Lung (tissue), 11 donors: ENCODE measurements at regions not wholly inside any gene's neighbourhood (a gene's known extent, or its start where the extent isn't known, plus 50 kb on each side); places are given as distances from the start of the nearest gene placed in this dataset.

Experiments
- ATAC-seq: fragments of 200-7000 bp; cut with Tn5 transposase; one replicate; pipeline ENCODE4 v1.9.1; 2020; ENCODE audit warnings: moderate number of reproducible peaks; ENCODE audit not compliant: insufficient read depth, low FRiP score
- DNase-seq, 3 donors: peaks; one replicate each; pipeline ENCODE4 v3.0.0-alpha.2; 2013 to 2017
- H3K27ac ChIP-seq, 2 donors: one replicate each; pipeline ENCODE4 v1.5.1; 2013; ENCODE audit warnings: mild to moderate bottlenecking in 2 of 2, moderate library complexity in 2 of 2, control low read depth in 1 of 2, inconsistent platforms in 1 of 2, low read depth in 1 of 2, low read length in 1 of 2
- H3K27me3 ChIP-seq, 3 donors: one replicate each; pipeline ENCODE4 v1.5.1; 2013; ENCODE audit warnings: low read length in 2 of 3; ENCODE audit not compliant: control insufficient read depth in 3 of 3, insufficient read depth in 3 of 3
- H3K36me3 ChIP-seq, 4 donors: one replicate each; pipeline ENCODE4 v1.5.1; 2013; ENCODE audit warnings: low read length in 4 of 4, mild to moderate bottlenecking in 1 of 4, moderate library complexity in 1 of 4; ENCODE audit not compliant: control insufficient read depth in 4 of 4, insufficient read depth in 4 of 4
- H3K4me1 ChIP-seq, 5 donors: one replicate each; pipeline ENCODE4 v1.5.1; 2013; ENCODE audit warnings: low read length in 5 of 5, mild to moderate bottlenecking in 2 of 5, moderate library complexity in 1 of 5; ENCODE audit not compliant: control insufficient read depth in 5 of 5, insufficient read depth in 5 of 5
- H3K4me3 ChIP-seq: one replicate; pipeline ENCODE4 v1.5.1; 2013; ENCODE audit warnings: mild to moderate bottlenecking, control low read depth, moderate library complexity
- H3K9ac ChIP-seq, 2 donors: one replicate each; pipeline ENCODE4 v1.5.1; 2013; ENCODE audit warnings: low read length in 2 of 2, control low read depth in 1 of 2; ENCODE audit not compliant: insufficient read depth in 1 of 2
- H3K9me3 ChIP-seq, 4 donors: one replicate each; pipeline ENCODE4 v1.5.1; 2013; ENCODE audit warnings: low read length in 3 of 4, mild to moderate bottlenecking in 1 of 4, moderate library complexity in 1 of 4; ENCODE audit not compliant: control insufficient read depth in 4 of 4, insufficient read depth in 3 of 4
- WGBS, 2 donors: extraction: QIAGEN DNeasy Blood & Tissue Kit; methylation state at CpG; one replicate each; pipeline ENCODE4 v1.1.7; 2013; 5-methylcytosine and 5-hydroxymethylcytosine counted together
- TF ChIP-seq, protein P1 (sequence below): IDR thresholded peaks from 2 replicates; pipeline ENCODE4 v1.5.1; 2012; ENCODE audit warnings: mild to moderate bottlenecking; ENCODE audit errors: control extremely low read depth, extremely low read depth
- donor health status: control.
- donor health status: control.
- donor health status: Bipolar disorder and iron deficiency.
- donor health status: healthy.
- donor health status: DM: yes; HTN: yes; CAD: no.

DNA sequence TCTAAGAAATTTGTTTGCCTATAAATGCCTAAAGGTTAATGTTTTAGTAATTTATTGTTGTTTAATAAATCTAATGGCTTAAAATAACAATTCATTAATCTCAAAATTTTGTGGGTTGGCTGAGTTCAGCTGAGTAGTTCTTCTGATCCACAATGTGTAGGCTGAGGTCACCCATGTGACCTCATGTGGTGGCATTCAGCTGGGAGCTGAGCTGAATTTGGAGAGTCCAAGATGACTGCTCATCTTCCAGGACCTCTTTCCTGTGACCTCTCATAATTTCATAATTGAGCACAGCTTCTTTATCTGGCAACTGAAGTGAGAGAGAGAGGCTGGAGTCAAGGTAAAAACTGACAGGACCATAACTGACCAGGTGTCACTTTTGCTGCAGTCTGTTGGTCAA is 132.4 kb downstream of the TXNL1 start:
- Histone ChIP-seq H3K9me3 (peaks cover 0 to 2% (median 0%) of the 10 kb centered on the region in 4 donors), H3K4me1 (peaks cover 0 to 6% (median 0%) of the 10 kb centered on the region in 5 donors), H3K27ac (no peak overlapping the region), H3K4me3 (no peak overlapping the region), H3K27me3 (no peaks in the 10 kb centered on the region), H3K9ac (no peak overlapping the region), H3K36me3 (no peaks in the 10 kb centered on the region)
- TF ChIP-seq, protein P1, sequence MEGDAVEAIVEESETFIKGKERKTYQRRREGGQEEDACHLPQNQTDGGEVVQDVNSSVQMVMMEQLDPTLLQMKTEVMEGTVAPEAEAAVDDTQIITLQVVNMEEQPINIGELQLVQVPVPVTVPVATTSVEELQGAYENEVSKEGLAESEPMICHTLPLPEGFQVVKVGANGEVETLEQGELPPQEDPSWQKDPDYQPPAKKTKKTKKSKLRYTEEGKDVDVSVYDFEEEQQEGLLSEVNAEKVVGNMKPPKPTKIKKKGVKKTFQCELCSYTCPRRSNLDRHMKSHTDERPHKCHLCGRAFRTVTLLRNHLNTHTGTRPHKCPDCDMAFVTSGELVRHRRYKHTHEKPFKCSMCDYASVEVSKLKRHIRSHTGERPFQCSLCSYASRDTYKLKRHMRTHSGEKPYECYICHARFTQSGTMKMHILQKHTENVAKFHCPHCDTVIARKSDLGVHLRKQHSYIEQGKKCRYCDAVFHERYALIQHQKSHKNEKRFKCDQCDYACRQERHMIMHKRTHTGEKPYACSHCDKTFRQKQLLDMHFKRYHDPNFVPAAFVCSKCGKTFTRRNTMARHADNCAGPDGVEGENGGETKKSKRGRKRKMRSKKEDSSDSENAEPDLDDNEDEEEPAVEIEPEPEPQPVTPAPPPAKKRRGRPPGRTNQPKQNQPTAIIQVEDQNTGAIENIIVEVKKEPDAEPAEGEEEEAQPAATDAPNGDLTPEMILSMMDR, result no peak
- DNase-seq, result no peak
- no peak for ATAC-seq

DNA sequence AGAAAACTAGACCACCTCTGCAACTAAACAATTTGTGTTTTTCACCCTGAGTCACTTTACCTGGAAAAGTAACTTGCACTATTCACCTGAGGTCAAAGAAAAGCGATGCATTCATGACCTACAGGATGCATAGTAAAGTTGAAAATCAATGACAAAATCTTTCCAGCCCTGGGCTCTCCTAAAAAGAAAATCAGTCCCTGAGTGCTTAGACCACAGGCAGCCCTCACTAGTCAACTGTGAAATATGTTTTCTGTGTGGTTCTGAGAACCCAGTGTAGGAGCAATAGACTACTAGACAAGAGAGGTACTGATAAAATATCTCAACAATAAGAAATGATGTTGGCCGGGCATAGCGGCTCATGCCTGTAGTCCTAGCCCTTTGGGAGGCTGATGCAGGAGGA is 133.1 kb downstream of the TXNL1 start:
- Histone ChIP-seq H3K36me3 (no peaks in the 10 kb centered on the region), H3K27me3 (no peaks in the 10 kb centered on the region), H3K27ac (no peak overlapping the region), H3K4me3 (no peak overlapping the region), H3K9ac (no peak overlapping the region), H3K9me3 (peaks cover 0 to 2% (median 0%) of the 10 kb centered on the region in 4 donors), H3K4me1 (peaks cover 0 to 6% (median 0%) of the 10 kb centered on the region in 5 donors)
- no peak for ATAC-seq
- 98 to 100% methylated on average over 3 of the region's 3 CpGs for WGBS, 2 donors
- DNase-seq, result no peak
- TF ChIP-seq, protein P1, result no peak

DNA sequence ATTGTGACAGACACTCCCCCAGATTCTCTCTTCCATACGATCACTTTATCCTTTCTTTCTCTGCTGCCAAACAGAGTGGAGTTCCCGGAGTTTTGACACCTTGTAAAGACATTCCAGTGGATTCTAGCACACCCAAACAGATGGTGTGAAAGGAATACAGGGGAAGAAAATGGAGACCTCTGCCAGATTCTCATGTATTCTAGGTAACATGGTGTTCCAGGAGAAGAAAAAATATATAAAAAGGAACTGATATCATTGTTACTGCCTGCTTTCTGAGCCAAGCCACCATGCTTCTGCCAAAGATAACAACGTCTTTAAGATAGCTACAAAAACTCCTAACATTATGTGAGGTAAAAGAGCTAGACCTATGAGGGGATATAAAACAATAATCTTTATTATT is 136.5 kb downstream of the TXNL1 start:
- 64 to 84% methylated on average over 3 of the region's 3 CpGs for WGBS, 2 donors
- Histone ChIP-seq H3K4me1 (peaks cover 0 to 2% (median 0%) of the 10 kb centered on the region in 5 donors), H3K9me3 (peaks cover 0 to 2% (median 0%) of the 10 kb centered on the region in 4 donors), H3K27me3 (no peaks in the 10 kb centered on the region), H3K4me3 (no peak overlapping the region), H3K27ac (no peak overlapping the region), H3K36me3 (no peaks in the 10 kb centered on the region), H3K9ac (no peak overlapping the region)
- ATAC-seq, result no peak
- TF ChIP-seq, protein P1, result no peak
- DNase-seq, result peak in 1 of 3 donors; percentile 2

DNA sequence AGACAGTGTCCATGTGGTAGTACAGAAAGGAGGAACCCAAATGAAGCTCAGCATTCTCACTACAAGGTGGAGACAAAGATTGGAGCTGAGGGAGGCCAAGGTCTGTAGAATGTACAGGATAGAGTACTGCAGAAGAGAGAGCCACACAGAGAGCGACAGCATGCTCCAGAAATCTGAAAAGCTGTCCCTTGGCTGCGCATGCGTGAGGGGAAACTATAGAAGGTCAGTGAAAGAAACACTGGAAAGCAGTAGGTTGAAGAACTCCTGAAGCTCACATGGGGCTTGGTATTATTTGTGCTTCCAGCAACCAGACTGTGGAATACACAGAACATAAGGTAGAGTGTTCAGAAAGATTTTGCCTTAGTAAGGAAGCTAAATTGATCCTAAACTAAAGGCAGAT is 142.5 kb downstream of the TXNL1 start:
- DNase-seq, result no peak
- Histone ChIP-seq H3K27me3 (no peaks in the 10 kb centered on the region), H3K9me3 (peaks cover 0 to 5% (median 0%) of the 10 kb centered on the region in 4 donors), H3K27ac (no peak overlapping the region), H3K9ac (no peak overlapping the region), H3K4me3 (no peak overlapping the region), H3K36me3 (no peaks in the 10 kb centered on the region), H3K4me1 (no peaks in the 10 kb centered on the region)
- WGBS, 2 donors, result 78 to 95% methylated on average over 3 of the region's 3 CpGs
- TF ChIP-seq, protein P1, result no peak
- ATAC-seq, result no peak
